ENCODE measurements at regions not wholly inside any gene's neighbourhood (a gene's known extent, or its start where the extent isn't known, plus 50 kb on each side); places are given as distances from the start of the nearest gene placed in this dataset.

DNA sequence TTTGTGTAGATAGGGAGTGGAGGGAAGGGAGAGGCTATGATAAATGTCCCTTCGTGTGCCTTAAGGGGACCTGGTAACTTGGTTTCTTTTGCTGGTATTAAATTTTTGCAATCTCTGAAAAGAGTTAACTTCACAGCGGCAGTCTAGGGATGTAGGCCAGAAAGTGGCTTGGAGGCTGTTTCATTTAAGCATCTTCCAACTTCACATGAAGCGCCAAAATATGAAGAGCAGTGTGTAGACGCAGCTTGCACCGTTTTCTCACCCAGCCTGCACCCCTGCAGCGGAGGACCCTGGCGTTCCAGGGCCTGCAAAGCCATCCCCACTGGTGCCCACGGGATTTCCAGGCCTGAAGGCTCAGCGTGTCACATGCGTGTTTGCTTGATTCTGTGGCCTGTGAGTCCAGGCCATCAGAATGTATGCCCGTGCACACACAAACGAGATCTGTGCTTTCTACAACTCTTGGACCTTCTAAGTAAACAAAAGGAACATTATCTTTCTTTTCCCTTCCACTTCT is 87.2 kb upstream of the EPB41L3 start:
- TF ChIP-seq POLR2A (IDR thresholded peaks at IDR 0.05; ENCODE audit: low read depth) (no peak), EP300 (IDR thresholded peaks at IDR 0.05) (no peak)

Data from esophagus muscularis mucosa (tissue), 2 donors.